NCI-H1092 treated with DMSO at 0.1 percent for 48 hours (cell line): ENCODE measurements at regions not wholly inside any gene's neighbourhood (a gene's known extent, or its start where the extent isn't known, plus 50 kb on each side); places are given as distances from the start of the nearest gene placed in this dataset.

Experiments used
- DNase-seq: peaks from one replicate; lab custom pipeline; 2025; lab: John Stamatoyannopoulos, UW

DNA sequence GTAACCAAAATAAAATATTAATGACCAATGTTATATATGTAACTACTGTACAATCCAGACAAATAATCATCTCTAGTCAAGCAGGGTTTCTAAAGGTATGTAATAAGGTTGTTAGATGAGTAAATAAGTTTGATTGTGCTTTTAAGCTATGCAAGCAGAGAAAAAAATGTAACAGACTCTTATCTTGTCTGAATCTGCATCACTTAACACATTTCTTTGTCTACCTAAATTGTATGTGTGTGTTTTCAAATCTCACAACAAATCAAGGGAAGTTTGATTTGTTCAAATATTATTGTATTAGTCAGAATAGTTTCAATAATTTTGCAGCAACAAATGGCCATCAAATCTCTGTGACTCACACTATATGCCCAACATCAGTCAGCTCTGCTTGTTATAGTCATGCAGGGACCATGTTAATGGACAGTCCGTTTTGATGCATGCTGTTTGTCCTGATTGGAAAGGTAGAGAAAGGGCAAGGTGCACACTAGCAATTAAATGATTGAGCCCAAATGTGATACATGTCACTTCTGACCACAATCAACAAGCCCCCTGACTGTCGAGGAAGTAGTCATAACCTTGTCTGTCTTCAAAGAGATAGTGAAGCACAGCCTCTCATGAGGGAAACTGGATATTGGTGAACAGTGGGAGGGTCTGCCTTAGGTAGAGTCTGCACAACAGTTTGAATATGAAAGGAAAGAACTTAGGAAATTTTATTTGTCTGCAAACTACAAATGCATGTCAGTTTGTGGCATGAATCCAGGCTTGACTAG is 349.4 kb upstream of the SATB1 start:
- DNase-seq: no peak

DNA sequence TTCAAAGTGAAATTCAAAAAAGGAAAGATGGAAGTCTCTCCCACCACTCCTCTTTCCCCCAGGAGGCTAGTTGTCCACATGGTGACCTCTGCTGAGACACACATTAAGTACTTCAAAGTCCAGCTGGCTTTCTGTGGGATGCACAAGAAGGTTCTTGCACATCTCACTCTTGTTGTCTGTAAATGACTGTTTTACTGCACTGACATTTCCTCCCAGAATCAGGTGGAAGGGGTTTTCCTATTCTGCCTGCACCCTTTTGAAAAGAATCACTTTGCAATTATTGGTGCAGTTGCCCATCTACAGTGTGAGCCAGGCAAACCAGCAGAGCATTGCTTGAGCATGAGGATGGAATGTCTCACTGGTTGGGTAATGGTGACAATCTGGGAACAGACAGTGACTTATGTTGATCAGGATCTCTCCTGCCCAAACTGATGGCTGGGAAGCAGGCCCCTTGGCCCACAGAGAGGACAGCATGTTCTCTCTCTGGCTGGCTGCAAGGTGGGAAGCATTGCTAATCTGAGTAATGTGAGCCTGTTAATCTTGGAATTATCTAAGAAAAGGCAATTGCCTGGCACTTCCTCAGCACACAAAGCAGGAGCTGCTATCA is 347.7 kb upstream of the SATB1 start:
- no peak for DNase-seq

DNA sequence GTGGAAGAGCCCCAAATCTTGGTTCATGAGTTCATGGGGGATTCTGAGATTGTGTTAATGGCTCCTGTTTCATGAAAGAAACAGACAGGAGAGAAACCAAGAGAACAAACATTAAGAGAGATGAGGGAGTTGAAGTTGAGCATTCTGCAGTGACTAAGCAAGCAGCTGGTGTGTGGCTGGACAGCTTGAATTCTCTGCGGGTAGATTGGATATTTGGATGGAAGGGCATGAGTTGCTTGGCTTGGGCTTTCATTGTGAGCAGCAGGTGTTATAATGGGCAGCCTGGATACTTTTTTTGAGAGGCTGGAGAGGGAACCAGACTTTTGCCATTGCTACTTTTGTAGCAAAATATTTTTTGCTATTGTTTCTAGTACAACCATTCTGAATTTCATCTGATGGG is 346.8 kb upstream of the SATB1 start:
- DNase-seq: no peak

DNA sequence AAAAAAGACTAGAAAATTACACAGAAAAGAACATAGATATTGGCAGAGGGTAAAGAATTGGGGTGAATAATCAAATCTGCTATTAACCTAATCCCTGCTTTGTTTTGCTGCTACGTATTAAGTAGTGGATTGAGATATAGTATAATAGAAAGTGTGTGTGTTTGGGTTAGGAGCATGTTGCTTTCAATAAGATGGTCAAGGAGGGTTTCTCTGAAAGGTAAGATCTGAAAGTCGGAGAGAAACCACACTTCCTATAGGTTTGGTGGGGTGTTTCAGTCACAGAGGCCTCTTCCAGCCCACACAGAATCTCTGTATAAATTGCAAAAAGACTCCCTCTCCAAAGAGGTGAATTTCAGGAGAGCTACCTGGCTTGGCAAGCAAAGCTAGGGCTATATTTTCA is 345.7 kb upstream of the SATB1 start:
- DNase-seq: no peak

DNA sequence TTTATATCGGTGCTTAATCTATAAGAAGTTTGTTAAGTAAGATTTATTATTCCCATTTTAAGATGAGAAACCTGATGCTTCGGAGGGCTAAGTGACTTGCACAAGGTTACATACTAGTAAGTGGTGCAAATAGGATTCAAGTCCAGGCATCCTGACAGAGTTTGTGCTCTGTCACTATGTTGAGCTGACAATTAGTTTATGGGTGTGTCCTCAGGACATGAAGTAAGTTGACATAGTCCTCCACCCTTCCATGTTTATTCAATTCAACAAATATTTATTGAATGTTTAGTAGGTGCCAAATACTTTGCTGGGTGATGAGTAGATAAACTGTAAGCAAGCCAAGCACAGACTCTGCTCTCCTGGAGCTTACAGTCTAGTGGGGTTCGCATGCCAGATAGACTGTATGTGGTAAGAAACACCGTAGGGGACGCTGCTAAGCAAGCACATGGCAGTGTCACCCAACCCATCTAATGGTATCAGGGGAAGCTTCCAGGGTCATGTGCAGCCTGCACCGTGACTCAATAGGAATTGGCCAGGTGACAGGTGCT is 342.7 kb upstream of the SATB1 start:
- DNase-seq: no peak

DNA sequence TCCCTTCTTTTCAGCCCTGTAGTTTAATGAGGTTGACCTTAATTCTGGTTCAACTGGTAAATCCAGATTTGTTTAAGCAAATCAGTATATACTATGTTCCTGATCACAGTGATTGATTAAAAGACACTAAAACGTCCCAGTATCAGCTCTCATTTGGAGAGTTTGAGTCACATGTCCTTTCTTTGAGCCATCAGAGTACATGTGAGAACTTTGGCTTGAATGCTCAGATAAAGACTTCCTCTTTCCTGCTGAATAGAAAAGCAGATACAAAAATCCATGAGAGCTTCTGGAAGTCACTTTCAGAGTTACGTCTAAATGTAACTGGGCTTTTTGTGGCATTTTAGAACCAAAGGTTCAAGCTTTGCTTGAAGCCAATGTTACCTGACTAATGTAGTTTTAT is 341.8 kb upstream of the SATB1 start:
- DNase-seq: no peak

DNA sequence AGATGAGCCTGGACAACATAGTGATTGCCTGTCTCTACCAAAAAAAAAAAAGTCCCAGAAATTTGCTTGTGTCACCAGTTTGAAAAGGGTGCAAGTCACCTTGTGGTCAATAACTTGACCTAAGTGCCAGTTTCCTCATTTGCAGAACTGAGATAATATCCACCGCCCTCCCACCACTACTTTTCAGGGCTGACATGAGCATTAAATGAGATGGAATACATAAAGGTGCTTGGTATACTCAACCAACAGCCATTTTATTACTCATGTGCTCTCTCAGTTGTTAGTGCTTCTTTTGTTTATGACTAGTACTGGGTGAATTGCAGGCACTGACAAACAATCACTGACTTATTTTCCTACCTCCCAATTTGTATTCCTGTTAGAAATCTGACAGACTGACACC is 340.5 kb upstream of the SATB1 start:
- DNase-seq: no peak

DNA sequence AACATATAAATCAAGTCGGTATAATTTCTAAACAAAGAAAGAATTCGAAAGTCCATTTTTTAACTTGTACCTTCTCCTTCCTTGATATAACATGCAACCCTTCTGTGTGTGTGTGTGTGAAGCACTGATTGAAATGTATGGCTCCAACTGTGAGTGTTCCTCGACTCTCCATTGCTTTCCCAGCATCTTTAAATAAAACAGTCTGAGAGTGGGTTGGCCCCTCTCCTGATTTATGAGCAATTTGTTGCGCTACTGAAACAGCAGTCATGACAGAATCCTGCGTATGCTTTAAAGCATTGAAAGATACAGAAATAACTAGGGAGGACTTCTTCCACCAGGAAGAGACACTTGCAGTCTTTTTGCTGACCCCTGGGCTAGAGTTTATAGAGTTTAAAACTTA is 340.0 kb upstream of the SATB1 start:
- no peak for DNase-seq

DNA sequence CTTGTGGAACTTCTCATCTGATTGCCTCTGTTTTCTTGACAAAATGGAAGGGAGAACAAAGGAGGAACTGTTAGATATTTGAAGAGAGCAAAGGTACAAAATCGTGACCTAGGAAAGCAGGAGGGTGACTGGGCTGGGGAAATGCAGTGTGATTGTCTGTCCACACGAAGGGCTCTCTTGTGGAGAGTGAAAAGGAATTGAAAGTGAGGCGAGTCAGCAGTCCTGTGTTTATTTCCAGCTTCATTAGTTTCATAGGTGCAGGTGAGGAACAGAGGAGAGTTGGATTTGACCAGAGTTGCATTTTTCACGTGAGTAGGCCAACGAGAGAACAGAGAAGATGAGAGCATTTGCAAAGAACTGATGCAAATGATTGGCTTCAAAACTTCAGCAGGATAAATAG is 336.4 kb upstream of the SATB1 start:
- no peak for DNase-seq

DNA sequence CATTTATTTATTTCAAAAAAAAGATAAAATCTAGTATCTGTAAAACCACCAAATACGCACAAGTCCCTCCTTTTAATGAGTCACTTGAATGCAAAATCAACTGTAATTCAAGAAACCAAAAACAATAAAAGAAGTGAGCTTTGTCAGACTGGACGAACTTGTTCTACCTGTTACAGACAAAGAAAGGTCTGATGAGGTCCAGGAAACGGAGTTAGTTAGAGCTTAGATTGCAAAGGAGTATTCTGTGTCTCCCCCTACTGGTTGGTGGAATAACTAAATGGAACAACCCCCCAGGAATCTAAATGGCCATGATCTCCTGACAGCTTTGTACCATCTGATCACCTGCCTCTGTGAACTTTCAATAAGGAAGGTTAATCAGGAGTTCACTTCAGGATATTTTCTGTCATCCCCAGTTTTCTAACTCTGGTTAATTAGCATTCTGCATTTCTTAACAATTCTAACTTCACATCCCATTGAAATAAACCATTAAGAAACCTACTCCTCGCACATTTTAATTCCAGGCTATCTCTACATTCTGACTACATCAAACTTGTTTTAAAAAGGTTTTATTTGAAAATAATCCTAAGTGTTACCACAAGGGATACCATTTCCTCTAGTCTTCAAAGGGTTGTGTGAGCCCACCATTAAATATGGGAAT is 333.0 kb upstream of the SATB1 start:
- DNase-seq: peak; percentile 66

DNA sequence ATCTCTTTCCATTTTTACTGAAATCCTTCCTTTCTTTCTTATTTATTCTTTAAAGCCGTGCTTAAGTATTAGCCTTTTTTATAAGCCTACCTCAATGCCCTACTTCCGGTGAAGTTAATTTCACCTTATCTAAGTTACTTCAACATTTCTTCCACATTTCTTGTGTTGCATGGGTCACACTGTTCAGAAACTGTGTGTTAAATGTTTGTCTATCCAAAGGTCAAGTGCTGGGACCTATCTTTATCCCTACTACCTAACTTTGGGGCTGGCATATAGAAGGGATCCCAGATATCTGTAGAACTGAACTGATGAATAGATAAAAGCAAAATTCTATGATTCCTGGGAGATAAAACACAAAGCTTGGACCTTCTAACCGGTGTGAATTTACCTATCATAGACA is 332.3 kb upstream of the SATB1 start:
- no peak for DNase-seq

DNA sequence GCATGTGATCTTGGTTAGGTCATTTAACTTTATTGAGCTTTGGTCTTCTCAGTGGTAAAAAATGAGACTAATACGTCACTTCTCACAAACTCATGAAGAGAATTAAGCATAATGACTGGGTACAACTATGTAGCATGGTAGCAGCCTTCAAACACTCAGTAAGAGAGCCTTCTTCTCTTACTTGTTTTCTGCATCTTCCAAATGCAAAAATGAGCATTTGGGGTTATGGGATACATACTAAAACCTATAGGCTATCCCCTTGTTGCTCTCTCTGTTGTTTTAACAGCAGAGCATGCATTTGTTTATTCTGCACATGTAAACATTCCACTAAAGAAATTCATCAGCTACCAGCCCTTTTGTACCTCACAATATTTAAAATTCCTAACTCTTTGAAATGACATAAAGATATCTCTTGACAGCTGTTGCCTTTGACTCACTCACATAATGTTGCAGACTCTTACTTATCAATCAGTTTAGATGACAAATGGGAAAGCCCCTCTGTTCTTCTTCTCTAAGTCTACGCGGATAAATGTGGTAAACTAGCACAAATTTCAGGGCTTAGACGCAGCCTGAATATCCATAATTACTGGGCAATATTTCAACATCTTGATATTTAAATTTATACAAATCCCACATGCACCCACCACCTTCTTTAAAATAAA is 327.3 kb upstream of the SATB1 start:
- no peak for DNase-seq

DNA sequence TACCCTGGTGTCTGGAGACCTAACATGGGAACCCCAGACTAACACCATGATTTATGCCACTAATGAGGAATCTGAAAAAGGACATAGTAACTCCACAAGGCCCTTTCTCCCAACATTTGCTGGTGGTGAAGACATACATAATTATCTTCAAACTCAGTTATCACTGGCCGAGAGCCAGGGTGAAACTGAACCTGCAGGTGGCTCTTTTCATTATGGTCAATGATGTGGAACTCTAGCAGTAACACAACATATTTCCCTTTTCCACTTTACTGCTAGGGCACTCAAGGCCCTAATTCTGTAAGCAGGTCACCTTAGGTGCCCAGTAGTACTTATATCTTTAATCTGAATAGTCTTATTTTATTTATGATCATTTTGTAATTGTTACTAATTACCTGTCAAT is 326.4 kb upstream of the SATB1 start:
- peak; percentile 55 for DNase-seq

DNA sequence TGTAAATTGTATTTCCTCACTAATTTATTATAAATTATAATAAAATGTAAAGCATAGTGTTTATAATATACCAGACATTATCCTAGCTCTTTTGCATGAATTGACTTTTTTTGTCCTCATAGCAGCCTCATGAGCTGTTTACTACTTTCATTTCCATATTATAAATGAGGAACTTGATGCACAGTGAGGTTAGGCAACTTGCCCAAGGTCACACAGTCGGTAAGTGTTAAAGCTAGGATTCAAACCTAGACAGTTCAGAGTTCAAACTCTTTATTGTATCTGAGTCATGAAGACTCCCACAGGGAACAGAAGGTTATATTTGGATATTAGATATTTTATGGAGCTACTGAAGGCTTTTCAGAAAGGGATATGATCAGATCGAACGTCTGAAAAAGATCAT is 322.2 kb upstream of the SATB1 start:
- no peak for DNase-seq

DNA sequence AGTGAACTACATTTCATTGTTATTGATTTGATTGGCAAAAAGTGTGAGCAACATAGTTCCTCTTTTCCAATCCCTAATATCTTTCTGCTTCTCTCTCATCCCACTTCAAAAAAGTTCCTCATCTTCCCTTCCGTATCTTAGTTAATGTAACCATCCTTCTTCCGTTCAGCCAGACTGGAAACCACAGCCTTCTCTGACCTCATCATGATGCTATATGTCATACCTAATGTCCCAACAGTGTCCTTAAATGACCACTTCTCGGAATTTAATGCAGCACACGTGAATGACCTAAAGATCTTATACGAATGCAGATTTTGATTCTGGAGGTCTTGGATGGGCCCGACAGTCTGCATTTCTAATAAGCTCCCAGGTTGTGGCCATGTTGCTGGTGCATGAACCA is 320.3 kb upstream of the SATB1 start:
- DNase-seq: no peak

DNA sequence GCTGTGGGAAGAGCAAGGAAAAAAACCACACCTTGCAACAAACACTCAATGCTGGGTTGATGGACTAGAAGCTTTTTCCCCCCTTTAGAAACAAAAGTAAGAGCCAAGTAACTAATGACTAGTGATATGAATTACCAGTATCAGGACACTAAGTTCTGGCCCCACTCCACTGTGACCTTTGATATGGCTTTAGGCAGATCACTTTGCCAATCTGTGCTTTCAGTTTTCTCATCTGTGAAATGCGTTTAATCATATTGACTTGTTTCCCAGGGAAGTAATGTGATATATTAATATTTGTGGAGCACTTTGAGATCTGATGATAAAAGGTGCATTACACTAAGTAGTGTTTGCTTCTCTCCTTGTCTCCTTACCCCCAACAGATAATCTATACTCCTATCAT is 319.3 kb upstream of the SATB1 start:
- no peak for DNase-seq

DNA sequence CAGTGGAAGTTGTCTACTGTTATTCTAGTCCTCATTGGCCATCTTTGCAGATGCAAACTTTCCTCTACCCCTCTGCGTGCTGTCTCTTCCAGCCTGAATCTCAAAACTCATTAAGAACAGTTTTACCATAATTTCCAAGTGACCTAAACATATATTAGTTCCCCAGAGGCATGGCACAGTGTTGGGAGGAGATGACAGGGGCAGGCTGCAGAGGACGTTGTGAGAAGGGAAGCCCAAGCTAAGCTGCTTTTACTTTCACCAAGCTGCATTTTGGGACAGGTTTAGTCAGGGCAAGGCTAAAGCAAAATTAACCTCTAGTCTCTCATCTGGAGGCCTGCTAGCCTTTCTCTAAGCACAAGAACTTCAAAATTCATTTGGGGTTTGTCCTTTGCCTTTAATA is 318.6 kb upstream of the SATB1 start:
- no peak for DNase-seq

DNA sequence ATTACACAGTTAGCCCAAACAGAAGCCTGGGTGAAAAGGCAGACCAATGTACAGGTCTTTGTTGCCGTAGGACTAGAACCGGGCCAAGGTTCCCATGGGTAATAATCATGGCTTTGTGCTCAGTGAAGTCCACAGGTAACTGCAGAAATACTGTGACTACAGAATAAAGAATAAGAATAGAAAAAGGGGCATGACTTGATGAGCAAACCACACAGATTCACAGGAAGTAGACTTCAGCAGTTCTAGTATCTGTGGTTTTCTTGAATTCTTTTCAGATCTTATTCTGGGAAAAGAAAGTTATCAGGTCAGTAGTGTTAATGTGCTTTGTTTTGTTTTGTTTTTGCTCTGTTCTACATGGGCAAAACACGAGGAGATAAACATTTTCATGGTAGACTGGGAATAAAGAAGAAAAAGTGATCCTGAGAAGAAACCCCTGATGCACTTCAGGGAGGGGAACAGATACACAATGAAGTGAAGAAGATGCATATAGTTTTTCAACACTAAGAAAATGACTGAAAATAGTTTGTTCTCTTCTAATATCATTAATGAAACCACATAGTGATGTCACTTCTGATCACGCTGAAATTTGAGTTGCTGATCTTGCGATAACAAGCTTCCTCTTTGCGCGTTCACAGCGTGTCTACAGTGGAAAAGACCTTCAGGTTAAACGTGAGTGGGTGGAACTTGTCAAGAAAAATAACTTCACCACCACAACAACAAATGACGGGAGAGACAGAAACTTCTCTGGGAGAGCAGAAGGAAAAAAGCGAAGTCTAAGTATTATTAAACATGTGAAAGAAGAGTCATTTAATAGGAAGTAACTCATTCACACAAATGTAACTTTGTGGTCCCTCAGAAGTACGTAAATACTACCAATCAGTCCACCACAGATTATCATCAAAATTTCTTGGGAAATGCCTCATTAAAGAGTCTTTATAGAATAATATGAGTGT is 315.8 kb upstream of the SATB1 start:
- DNase-seq: no peak

DNA sequence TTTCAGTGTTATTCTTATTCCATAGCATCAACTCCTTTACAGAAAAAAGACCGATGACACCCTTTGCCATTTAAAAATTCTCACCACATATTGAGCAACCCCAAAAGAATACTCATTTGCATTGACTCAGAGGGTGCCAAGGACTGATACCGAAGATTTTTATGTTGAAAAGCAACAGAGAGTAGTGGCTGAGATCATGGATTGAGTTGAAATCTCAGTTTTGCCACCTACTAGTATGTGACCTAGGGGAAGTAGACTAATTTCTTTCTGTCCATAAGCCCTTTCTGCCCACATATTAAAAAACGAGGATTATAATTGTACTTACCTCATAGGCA is 313.9 kb upstream of the SATB1 start:
- no peak for DNase-seq

DNA sequence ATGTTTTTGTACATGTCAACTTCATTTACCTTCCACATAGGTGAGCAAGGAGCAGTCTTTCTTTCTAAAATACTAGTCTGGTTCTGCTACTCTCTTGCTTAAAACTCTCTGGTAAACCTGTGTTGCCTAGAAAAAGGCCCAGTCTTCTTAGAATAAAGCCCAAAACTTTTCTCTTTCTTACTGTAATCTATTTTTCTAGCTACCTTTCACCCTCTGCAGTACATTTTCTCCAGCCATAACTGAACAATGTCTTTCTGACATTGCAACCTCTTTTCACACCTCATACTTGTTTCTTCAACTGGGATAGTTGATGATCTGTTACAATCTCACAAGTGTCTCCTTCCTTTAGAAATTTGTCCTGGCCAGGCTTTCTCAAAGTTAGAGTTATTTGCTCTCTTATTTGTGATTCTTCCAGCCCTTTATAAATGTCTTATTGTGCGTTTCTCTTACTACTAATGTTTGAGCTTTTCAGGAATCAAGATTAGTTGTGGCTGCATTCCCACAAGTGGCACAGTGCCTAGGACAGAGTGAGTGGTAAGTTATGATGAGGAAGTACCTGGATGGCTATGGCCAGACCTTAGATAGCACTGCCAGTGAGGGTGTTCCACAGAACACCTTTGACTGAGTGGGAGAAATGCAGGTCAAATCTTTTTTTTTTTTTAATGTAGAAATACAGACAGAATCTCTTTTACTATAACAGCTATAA is 313.4 kb upstream of the SATB1 start:
- no peak for DNase-seq

DNA sequence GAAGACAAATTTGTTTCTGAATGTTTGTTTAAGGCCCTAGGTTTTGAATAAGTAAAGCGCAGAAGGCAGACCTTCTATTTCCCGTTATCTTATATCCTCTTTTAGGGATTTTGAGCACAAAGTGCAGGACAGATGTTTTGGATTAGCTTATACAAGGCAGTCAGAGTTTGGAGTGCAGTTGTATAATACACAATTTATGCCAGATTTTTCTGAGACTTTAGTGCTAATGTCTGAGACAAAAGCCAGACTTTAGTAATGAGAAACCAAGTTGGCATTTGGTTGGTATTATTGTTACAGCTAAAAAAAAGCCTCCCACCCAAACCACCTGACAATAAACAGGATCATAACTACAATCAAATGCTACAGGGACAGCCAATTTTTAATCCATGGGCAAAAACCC is 309.9 kb upstream of the SATB1 start:
- no peak for DNase-seq
